ENCODE measurements at regions not wholly inside any gene's neighbourhood (a gene's known extent, or its start where the extent isn't known, plus 50 kb on each side); places are given as distances from the start of the nearest gene placed in this dataset.

- Histone ChIP-seq H3K4me3 (ENCODE audit: low read length) (no peak overlapping the region), H3K9ac (ENCODE audit: low read depth, low read length) (no peak overlapping the region), H3K4me1 (ENCODE audit: control insufficient read depth, insufficient read depth, low read length) (no peaks in the 10 kb centered on the region), H3K36me3 (ENCODE audit: insufficient read depth, low read length) (no peaks in the 10 kb centered on the region), H3K4me2 (ENCODE audit: low read length) (no peak overlapping the region), H3K27me3 (ENCODE audit: control insufficient read depth, insufficient read depth, low read length) (peaks cover 12% of the 10 kb centered on the region), H3K9me3 (replicated peaks; ENCODE audit: low read length) (no peaks in the 10 kb centered on the region)
Measured at GRCh38 chr1:208652296-208653160, 408.3 kb upstream of the PLXNA2 start.

GRCh38 chr1:208653426-208653825 lies 409.2 kb upstream of the PLXNA2 start:
- H3K9me3 ChIP-seq (replicated peaks; ENCODE audit: low read length), result no peaks in the 10 kb centered on the region
- H3K4me2 ChIP-seq (ENCODE audit: low read length), result no peak overlapping the region
- H3K36me3 ChIP-seq (ENCODE audit: insufficient read depth, low read length), result no peaks in the 10 kb centered on the region
- no peaks in the 10 kb centered on the region for H3K4me1 ChIP-seq (ENCODE audit: control insufficient read depth, insufficient read depth, low read length)
- peaks cover 8% of the 10 kb centered on the region for H3K27me3 ChIP-seq (ENCODE audit: control insufficient read depth, insufficient read depth, low read length)
- no peak overlapping the region for H3K4me3 ChIP-seq (ENCODE audit: low read length)
- no peak overlapping the region for H3K9ac ChIP-seq (ENCODE audit: low read depth, low read length)

- no peak overlapping the region for H3K4me3 ChIP-seq (ENCODE audit: low read length)
Measured at GRCh38 chr1:208654241-208654640, 410.1 kb upstream of the PLXNA2 start.

DNA sequence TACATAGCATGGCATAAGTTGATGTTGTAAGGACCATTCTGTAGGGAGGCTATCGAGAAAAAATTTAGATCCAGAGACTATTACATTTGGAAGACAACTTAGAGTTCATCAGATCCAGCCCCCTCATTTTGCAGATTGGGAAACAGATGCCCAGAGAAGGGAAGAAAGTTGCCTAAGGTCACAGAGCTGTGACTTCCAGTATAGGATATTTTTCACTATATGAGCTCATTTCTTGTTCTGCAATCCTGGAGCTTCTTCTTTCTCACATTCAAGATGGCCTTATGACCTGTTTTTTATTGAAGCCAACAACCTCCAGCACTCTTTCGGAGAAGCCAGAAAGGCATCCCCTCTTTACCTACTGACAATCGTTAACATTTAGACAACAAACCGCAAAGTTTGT lies 421.8 kb upstream of the PLXNA2 start:
- Histone ChIP-seq H3K9me3 (replicated peaks; ENCODE audit: low read length) (no peaks in the 10 kb centered on the region), H3K36me3 (ENCODE audit: insufficient read depth, low read length) (no peaks in the 10 kb centered on the region), H3K4me1 (ENCODE audit: control insufficient read depth, insufficient read depth, low read length) (no peaks in the 10 kb centered on the region), H3K4me3 (ENCODE audit: low read length) (no peak overlapping the region), H3K27me3 (ENCODE audit: control insufficient read depth, insufficient read depth, low read length) (peaks cover 25% of the 10 kb centered on the region), H3K4me2 (ENCODE audit: low read length) (no peak overlapping the region), H3K9ac (ENCODE audit: low read depth, low read length) (no peak overlapping the region)

More at GRCh38 chr1:208654241-208654640, 410.1 kb upstream of the PLXNA2 start:
- Histone ChIP-seq H3K4me2 (ENCODE audit: low read length) (no peak overlapping the region), H3K4me1 (ENCODE audit: control insufficient read depth, insufficient read depth, low read length) (no peaks in the 10 kb centered on the region), H3K27me3 (ENCODE audit: control insufficient read depth, insufficient read depth, low read length) (no peaks in the 10 kb centered on the region), H3K36me3 (ENCODE audit: insufficient read depth, low read length) (no peaks in the 10 kb centered on the region), H3K9ac (ENCODE audit: low read depth, low read length) (no peak overlapping the region), H3K9me3 (replicated peaks; ENCODE audit: low read length) (no peaks in the 10 kb centered on the region)

GRCh38 chr1:208668991-208669390 lies 424.8 kb upstream of the PLXNA2 start:
- no peak overlapping the region for H3K4me2 ChIP-seq (ENCODE audit: low read length)
- no peaks in the 10 kb centered on the region for H3K36me3 ChIP-seq (ENCODE audit: insufficient read depth, low read length)
- H3K27me3 ChIP-seq (ENCODE audit: control insufficient read depth, insufficient read depth, low read length), result peaks cover 13% of the 10 kb centered on the region
- H3K9me3 ChIP-seq (replicated peaks; ENCODE audit: low read length), result no peaks in the 10 kb centered on the region
- no peak overlapping the region for H3K9ac ChIP-seq (ENCODE audit: low read depth, low read length)
- H3K4me1 ChIP-seq (ENCODE audit: control insufficient read depth, insufficient read depth, low read length), result no peaks in the 10 kb centered on the region
- no peak overlapping the region for H3K4me3 ChIP-seq (ENCODE audit: low read length)

DNA sequence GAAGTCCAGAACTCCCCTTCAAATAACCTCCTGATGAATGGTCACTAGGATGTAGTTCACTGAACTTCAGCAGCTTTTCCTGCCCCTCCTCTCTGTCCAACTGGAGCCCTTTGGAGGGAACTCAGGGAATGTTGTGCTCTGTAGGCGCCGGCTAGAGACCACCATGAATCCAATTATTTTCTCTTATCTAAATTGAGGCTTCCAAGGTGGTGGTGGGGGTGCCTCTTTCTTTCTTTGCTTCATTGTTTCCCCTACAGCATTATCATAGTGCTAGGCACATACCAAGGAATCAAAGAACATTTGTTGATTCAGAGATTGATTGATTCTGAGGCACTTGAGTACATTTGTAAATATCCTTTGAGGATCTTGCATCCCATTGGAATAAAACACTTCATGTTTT lies 426.6 kb upstream of the PLXNA2 start:
- H3K4me2 ChIP-seq (ENCODE audit: low read length), result no peak overlapping the region
- H3K27me3 ChIP-seq (ENCODE audit: control insufficient read depth, insufficient read depth, low read length), result peaks cover 5% of the 10 kb centered on the region
- no peaks in the 10 kb centered on the region for H3K4me1 ChIP-seq (ENCODE audit: control insufficient read depth, insufficient read depth, low read length)
- H3K36me3 ChIP-seq (ENCODE audit: insufficient read depth, low read length), result no peaks in the 10 kb centered on the region
- no peak overlapping the region for H3K4me3 ChIP-seq (ENCODE audit: low read length)
- no peak overlapping the region for H3K9ac ChIP-seq (ENCODE audit: low read depth, low read length)
- no peaks in the 10 kb centered on the region for H3K9me3 ChIP-seq (replicated peaks; ENCODE audit: low read length)

DNA sequence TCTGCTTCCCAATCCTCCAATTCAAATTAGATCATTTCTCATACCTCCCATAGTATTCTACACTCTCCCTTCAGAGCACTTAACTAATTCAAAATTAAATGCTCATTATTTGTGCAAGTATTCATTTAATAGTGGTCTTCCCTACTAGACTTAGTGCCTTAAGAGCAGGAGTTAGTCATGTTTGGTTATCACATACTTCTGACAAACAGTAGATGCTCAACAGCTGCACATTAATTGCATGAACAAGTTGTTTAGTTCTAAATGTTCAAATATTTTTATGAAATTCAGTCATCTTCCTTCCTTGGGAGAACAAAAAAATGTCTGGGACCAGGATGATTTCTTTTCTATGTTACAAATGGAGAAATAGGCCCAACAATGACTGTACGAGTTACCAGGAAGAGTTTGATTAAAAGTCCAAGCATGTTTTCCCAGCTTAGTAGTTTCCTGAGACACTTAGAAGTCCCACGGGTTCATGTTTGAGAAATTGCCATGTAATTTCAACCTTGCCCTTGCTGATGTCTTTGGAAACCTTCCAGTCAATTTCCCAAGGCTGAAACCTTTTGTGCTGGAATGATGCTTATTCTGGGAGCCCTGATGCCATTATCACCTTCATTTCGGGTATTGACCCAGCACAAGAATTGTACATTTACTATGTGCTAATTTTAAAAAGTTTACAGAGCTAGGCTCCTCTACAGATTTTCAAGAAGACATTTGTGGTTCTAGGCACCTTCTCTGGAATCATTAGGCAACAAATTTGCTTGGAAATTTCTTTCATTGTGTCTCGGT lies 437.9 kb upstream of the PLXNA2 start:
- Histone ChIP-seq H3K9me3 (replicated peaks; ENCODE audit: low read length) (no peaks in the 10 kb centered on the region), H3K4me3 (ENCODE audit: low read length) (no peak overlapping the region), H3K9ac (ENCODE audit: low read depth, low read length) (no peak overlapping the region), H3K27me3 (ENCODE audit: control insufficient read depth, insufficient read depth, low read length) (peaks cover 1% of the 10 kb centered on the region), H3K36me3 (ENCODE audit: insufficient read depth, low read length) (no peaks in the 10 kb centered on the region), H3K4me2 (ENCODE audit: low read length) (no peak overlapping the region), H3K4me1 (ENCODE audit: control insufficient read depth, insufficient read depth, low read length) (no peaks in the 10 kb centered on the region)

DNA sequence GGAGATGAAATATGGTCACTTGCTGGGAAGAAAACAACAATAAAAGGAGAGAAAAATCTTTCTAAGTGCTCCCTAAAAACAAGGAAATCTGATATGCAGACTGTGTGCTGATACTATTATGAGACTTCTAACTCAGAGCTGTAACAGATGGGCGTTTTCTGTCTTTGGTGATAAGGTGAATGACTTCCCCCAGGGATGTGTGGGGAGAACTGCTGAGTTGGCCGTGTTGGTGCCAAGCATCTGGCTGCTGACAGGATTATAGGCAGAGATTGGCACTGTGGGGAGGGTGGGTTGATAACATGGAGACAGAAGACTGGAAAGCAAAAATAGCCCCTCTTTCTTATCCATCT lies 438.5 kb upstream of the PLXNA2 start:
- Histone ChIP-seq H3K9ac (ENCODE audit: low read depth, low read length) (no peak overlapping the region), H3K9me3 (replicated peaks; ENCODE audit: low read length) (no peaks in the 10 kb centered on the region), H3K4me2 (ENCODE audit: low read length) (no peak overlapping the region), H3K27me3 (ENCODE audit: control insufficient read depth, insufficient read depth, low read length) (no peaks in the 10 kb centered on the region), H3K4me3 (ENCODE audit: low read length) (no peak overlapping the region), H3K36me3 (ENCODE audit: insufficient read depth, low read length) (no peaks in the 10 kb centered on the region), H3K4me1 (ENCODE audit: control insufficient read depth, insufficient read depth, low read length) (no peaks in the 10 kb centered on the region)

GRCh38 chr1:208683141-208683540 lies 439.0 kb upstream of the PLXNA2 start:
- no peak overlapping the region for H3K4me3 ChIP-seq (ENCODE audit: low read length)
- no peak overlapping the region for H3K4me2 ChIP-seq (ENCODE audit: low read length)
- no peaks in the 10 kb centered on the region for H3K9me3 ChIP-seq (replicated peaks; ENCODE audit: low read length)
- no peaks in the 10 kb centered on the region for H3K4me1 ChIP-seq (ENCODE audit: control insufficient read depth, insufficient read depth, low read length)
- H3K27me3 ChIP-seq (ENCODE audit: control insufficient read depth, insufficient read depth, low read length), result no peaks in the 10 kb centered on the region
- no peak overlapping the region for H3K9ac ChIP-seq (ENCODE audit: low read depth, low read length)
- H3K36me3 ChIP-seq (ENCODE audit: insufficient read depth, low read length), result no peaks in the 10 kb centered on the region

DNA sequence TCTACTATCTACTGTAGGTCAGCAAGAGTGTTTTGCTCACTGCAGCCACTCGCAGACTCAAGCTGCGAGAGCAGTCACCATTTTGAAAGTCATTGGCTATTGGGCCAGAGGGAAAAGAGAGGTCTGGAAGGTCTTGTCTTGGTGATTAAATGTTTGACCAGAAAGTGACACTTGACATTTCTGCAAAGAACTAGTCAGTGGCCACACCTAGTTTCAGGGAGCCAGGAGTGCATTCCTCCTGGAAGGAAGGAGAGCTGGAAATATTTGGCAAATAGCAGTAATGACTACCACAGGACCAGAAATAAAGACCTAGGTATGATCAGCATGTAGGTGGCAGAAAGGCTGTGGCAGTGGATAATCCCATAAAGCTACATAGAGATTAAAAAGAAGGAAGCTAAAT lies 440.0 kb upstream of the PLXNA2 start:
- H3K9ac ChIP-seq (ENCODE audit: low read depth, low read length), result no peak overlapping the region
- H3K4me1 ChIP-seq (ENCODE audit: control insufficient read depth, insufficient read depth, low read length), result no peaks in the 10 kb centered on the region
- no peaks in the 10 kb centered on the region for H3K27me3 ChIP-seq (ENCODE audit: control insufficient read depth, insufficient read depth, low read length)
- no peak overlapping the region for H3K4me2 ChIP-seq (ENCODE audit: low read length)
- H3K36me3 ChIP-seq (ENCODE audit: insufficient read depth, low read length), result no peaks in the 10 kb centered on the region
- H3K4me3 ChIP-seq (ENCODE audit: low read length), result no peak overlapping the region
- H3K9me3 ChIP-seq (replicated peaks; ENCODE audit: low read length), result no peaks in the 10 kb centered on the region

DNA sequence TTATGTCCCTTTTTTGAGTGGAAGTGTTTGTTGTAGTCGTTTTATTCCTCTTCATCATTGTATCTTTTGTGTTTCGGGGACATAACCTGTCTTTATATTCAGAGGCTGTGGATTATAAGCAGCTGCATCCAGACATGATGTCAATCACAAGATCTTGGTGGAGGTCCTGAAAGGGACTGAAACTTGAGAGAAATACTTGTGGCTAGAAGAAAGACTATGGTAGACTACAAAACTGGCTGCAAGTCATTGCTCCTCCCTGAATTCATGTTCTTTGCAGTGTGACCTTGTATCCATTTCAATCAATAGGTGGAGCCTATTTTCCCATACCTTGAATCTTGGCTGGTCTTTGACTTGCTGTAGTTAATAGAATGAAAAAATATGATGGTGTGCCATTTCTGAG lies 442.4 kb upstream of the PLXNA2 start:
- H3K4me2 ChIP-seq (ENCODE audit: low read length), result no peak overlapping the region
- no peaks in the 10 kb centered on the region for H3K9me3 ChIP-seq (replicated peaks; ENCODE audit: low read length)
- no peak overlapping the region for H3K9ac ChIP-seq (ENCODE audit: low read depth, low read length)
- H3K4me1 ChIP-seq (ENCODE audit: control insufficient read depth, insufficient read depth, low read length), result no peaks in the 10 kb centered on the region
- H3K4me3 ChIP-seq (ENCODE audit: low read length), result no peak overlapping the region
- no peaks in the 10 kb centered on the region for H3K27me3 ChIP-seq (ENCODE audit: control insufficient read depth, insufficient read depth, low read length)
- no peaks in the 10 kb centered on the region for H3K36me3 ChIP-seq (ENCODE audit: insufficient read depth, low read length)
